Brain microvascular endothelial cell (primary cell): ENCODE measurements at regions not wholly inside any gene's neighbourhood (a gene's known extent, or its start where the extent isn't known, plus 50 kb on each side); places are given as distances from the start of the nearest gene placed in this dataset.

Experiments used
- DNase-seq: peaks from one replicate; pipeline ENCODE4 v3.0.0-alpha.2; 2020
- H3K27ac ChIP-seq: fragments of 250-450 bp; sonication (Bioruptor Pico); 2 replicates; pipeline ENCODE4 v1.5.1; 2020; ENCODE audit warnings: mild to moderate bottlenecking, moderate library complexity
- H3K27me3 ChIP-seq: fragments of 250-450 bp; sonication (Bioruptor Pico); replicated peaks from 2 replicates; pipeline ENCODE4 v1.5.1; 2020; ENCODE audit warnings: mild to moderate bottlenecking
- H3K36me3 ChIP-seq: fragments of 250-450 bp; sonication (Bioruptor Pico); replicated peaks from 2 replicates; pipeline ENCODE4 v1.5.1; 2020; ENCODE audit warnings: mild to moderate bottlenecking
- H3K4me3 ChIP-seq: 2 replicates; pipeline ENCODE4 v1.5.1; 2011; ENCODE audit warnings: low read depth, mild to moderate bottlenecking, control low read depth, low read length, moderate library complexity
- in situ Hi-C: cut with HindIII; loops from 2 replicates; pipeline ENCODE4 v1.10.0; 2017; ENCODE audit warnings: low sequenced_read_pairs, low pct_ligation_motif_present
- TF ChIP-seq, protein P1 (sequence below): IDR thresholded peaks from 2 replicates; pipeline ENCODE4 v1.5.1; 2011; ENCODE audit warnings: low read depth, mild to moderate bottlenecking, moderate library complexity, low read length, control low read depth, inconsistent platforms; ENCODE audit errors: missing control alignments

DNA sequence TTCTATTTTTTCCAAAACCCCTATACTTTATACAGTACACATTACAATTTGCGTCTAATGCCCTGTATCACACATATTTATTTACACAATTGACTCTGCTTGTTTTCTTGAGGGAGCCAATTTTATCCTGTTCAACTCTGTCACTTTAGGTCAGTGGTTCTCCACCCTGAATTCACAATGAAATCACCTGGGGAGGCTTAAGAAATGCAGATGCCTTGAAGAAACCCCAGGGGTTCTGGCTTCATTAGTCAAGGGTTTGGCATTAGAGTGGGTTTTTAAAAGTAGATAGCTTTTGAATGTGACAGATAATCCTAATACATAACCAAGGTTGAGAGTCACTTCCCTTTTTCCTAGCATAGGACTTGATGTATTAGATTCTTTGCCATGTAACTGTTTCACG lies 398.6 kb upstream of the ERCC4 start:
- no peak for DNase-seq
- Histone ChIP-seq H3K4me3 (no peak overlapping the region), H3K36me3 (no peaks in the 10 kb centered on the region), H3K27me3 (no peaks in the 10 kb centered on the region), H3K27ac (no peak overlapping the region)
- TF ChIP-seq, protein P1, sequence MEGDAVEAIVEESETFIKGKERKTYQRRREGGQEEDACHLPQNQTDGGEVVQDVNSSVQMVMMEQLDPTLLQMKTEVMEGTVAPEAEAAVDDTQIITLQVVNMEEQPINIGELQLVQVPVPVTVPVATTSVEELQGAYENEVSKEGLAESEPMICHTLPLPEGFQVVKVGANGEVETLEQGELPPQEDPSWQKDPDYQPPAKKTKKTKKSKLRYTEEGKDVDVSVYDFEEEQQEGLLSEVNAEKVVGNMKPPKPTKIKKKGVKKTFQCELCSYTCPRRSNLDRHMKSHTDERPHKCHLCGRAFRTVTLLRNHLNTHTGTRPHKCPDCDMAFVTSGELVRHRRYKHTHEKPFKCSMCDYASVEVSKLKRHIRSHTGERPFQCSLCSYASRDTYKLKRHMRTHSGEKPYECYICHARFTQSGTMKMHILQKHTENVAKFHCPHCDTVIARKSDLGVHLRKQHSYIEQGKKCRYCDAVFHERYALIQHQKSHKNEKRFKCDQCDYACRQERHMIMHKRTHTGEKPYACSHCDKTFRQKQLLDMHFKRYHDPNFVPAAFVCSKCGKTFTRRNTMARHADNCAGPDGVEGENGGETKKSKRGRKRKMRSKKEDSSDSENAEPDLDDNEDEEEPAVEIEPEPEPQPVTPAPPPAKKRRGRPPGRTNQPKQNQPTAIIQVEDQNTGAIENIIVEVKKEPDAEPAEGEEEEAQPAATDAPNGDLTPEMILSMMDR, result no peak
- in situ Hi-C loops, result no loop called here

DNA sequence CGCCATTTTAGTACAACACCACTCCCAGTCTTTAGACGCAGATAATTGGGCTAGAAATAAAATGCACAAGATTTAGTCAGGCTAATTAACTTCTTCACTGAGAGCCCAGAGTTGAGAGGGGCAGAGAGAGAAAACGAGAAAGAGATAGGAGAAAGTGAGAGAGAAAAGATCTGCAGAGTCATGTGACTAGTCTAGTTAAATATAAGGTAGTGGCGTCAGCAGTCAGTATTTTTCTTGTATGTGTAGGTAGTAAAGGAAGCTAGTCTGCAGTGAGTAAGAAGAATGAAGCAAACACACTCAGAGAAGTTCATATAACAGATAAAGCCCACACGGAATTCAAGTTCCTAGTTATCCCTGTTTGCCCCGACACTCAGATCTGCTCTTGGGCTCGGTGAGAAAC lies 392.6 kb upstream of the ERCC4 start:
- Histone ChIP-seq H3K27ac (no peak overlapping the region), H3K27me3 (no peaks in the 10 kb centered on the region), H3K36me3 (no peaks in the 10 kb centered on the region), H3K4me3 (no peak overlapping the region)
- DNase-seq, result no peak
- in situ Hi-C loops, result no loop called here
- TF ChIP-seq, protein P1, result no peak

DNA sequence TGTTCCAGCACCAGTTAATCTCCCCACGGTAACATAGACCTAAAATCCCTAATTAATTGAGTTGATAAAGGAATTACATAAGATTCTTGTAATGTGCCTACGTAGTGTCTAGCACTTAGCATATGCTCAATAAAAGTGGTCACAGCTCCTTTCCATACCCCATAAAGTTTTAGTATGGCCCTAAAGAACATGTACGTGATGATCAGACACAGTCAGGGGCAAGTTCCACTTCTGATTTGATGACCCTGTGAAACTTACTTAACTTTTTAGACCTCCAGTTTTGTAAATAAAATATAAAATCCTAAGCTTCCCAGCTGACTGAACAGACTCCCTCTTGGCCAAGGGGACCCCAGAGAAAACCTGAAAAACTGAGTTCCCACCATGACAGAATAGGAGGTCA lies 391.3 kb upstream of the ERCC4 start:
- Histone ChIP-seq H3K36me3 (no peaks in the 10 kb centered on the region), H3K27ac (no peak overlapping the region), H3K4me3 (no peak overlapping the region), H3K27me3 (no peaks in the 10 kb centered on the region)
- in situ Hi-C loops, result no loop called here
- TF ChIP-seq, protein P1, result no peak
- DNase-seq, result no peak

DNA sequence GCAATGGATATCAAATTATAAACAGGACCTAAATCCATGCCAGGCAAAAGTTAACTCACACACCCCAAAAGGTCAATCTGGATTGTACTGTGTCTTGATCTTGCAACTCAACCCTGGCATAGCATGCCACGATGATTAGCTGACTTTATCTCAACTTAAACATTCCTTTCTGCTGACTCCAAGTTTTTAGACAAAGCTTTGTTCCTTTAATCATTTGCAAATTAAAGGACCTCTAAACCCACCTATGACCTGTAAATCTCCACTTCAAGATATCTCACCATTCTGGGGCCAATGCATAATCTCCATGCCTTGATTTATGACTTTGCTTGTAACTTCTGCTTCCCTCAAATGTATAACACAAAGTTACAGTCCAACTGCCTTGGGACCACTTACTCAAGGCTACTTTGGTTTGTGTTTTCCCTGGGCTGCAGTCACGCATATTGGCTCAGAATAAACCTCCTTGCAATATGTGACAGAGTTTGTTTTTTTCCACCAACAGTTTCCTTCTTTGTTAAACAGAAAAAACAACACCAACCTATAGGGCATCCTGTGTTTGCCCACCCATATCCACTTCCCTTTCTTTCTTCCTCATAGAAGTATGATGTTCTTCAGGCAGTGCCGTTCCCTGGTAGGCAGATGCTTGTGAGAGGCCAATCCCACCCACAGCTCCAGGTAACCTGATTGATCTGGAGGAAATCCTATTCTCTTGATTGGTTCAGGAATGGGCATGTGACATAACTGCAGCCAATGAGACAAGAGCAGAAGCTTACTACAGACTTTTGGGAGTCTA lies 390.6 kb upstream of the ERCC4 start:
- H3K36me3 ChIP-seq, result no peaks in the 10 kb centered on the region
- TF ChIP-seq, protein P1, result no peak
- H3K27ac ChIP-seq, result no peak overlapping the region
- in situ Hi-C loops, result no loop called here
- DNase-seq, result no peak
- no peaks in the 10 kb centered on the region for H3K27me3 ChIP-seq
- H3K4me3 ChIP-seq, result no peak overlapping the region

DNA sequence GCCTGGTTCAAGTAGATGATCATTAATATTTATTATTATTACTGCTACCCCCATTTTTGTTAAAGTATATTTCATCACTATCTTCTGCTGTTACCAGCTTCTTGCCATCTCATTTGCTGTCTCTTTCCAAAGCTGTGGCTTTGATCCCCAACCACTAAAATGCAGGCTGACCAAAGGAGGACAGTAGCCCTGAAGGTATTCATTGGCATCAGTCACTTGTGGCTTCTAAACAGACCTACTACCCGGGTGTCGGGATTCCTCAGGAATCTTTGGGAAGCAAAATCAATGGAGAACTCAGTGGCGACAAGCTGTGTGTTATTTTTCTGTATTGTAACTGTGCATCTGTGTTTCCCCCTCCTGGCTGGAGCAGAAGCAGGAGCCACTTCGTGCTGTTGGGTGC lies 379.2 kb upstream of the ERCC4 start:
- no peaks in the 10 kb centered on the region for H3K27me3 ChIP-seq
- H3K36me3 ChIP-seq, result no peaks in the 10 kb centered on the region
- no peak for DNase-seq
- H3K4me3 ChIP-seq, result no peak overlapping the region
- TF ChIP-seq, protein P1, result no peak
- no peak overlapping the region for H3K27ac ChIP-seq
- in situ Hi-C loops, result no loop called here

DNA sequence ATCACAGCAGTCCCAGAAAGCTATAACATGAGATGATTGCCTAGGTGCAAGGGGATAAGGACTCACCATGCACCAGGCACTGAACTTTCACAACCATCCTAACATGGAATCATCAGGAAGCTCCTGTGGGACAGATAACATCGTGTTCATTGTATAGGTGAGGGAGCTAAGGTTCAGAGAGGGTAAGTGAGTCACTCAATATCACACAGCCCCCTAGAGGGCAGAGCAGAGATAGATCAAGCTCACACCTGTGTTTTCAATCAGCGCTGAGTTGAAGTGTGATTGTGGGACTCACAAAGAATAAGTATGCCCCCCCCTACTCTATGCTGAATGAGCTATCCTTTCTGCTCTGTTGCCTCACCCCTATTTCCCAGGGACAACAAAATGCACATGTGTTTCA lies 377.7 kb upstream of the ERCC4 start:
- DNase-seq, result no peak
- H3K27ac ChIP-seq, result no peak overlapping the region
- H3K4me3 ChIP-seq, result no peak overlapping the region
- in situ Hi-C loops, result no loop called here
- no peaks in the 10 kb centered on the region for H3K36me3 ChIP-seq
- no peaks in the 10 kb centered on the region for H3K27me3 ChIP-seq
- TF ChIP-seq, protein P1, result no peak
